Breast epithelium (tissue), 4 donors: ENCODE measurements at regions not wholly inside any gene's neighbourhood (a gene's known extent, or its start where the extent isn't known, plus 50 kb on each side); places are given as distances from the start of the nearest gene placed in this dataset.

Experiments used
- DNase-seq, 2 donors: peaks; one replicate each; pipeline ENCODE4 v3.0.0-alpha.2; 2019; ENCODE audit warnings: low spot score in 2 of 2
- H3K27ac ChIP-seq, 2 donors: fragments of 200-600 bp; sonication (generic) in 1 of 2; one replicate each; pipeline ENCODE4 v1.5.1; 2016 to 2019; ENCODE audit warnings: mild to moderate bottlenecking in 1 of 2
- H3K27me3 ChIP-seq, 2 donors: fragments of 200-600 bp; sonication (generic) in 1 of 2; one replicate each; pipeline versions ENCODE4 v1.5.1 to v1.6.0; 2017 to 2019; ENCODE audit warnings: control low read depth in 1 of 2, mild to moderate bottlenecking in 1 of 2
- H3K36me3 ChIP-seq: fragments of 200-600 bp; one replicate; pipeline ENCODE4 v1.5.1; 2019
- H3K4me1 ChIP-seq, 2 donors: fragments of 200-600 bp; sonication (generic); one replicate each; pipeline ENCODE4 v1.5.1; 2016 to 2019; ENCODE audit warnings: control low read depth in 1 of 2
- H3K4me3 ChIP-seq, 3 donors: fragments of 200-600 bp; sonication (generic); 1 replicate in 2 of 3; 2 replicates in 1 of 3; pipeline ENCODE4 v1.5.1; 2016 to 2019; ENCODE audit warnings: mild to moderate bottlenecking in 3 of 3, moderate library complexity in 2 of 3
- H3K9me3 ChIP-seq, 2 donors: fragments of 200-600 bp; sonication (generic) in 1 of 2; one replicate each; pipeline ENCODE4 v1.5.1; 2016 to 2019; ENCODE audit warnings: control low read depth in 1 of 2
- CTCF ChIP-seq, 3 donors: fragments of 450-650 bp; IDR thresholded peaks; one replicate each; pipeline ENCODE4 v1.5.1; 2016 to 2017; ENCODE audit warnings: antibody characterized with exemption in 3 of 3, mild to moderate bottlenecking in 3 of 3, moderate library complexity in 3 of 3
- POLR2A ChIP-seq: fragments of 450-650 bp; IDR thresholded peaks from one replicate; pipeline ENCODE4 v1.6.1; 2016; ENCODE audit warnings: antibody characterized with exemption, mild to moderate bottlenecking, moderate library complexity
- POLR2AphosphoS5 ChIP-seq, 3 donors: sonication (generic); formaldehyde crosslinking; IDR thresholded peaks; one replicate each; pipeline ENCODE4 v1.6.1; 2017; ENCODE audit warnings: antibody characterized with exemption in 3 of 3
- intact Hi-C: fragments of 100-400 bp; cut with DNase I; formaldehyde crosslinking; loops from one replicate; pipeline ENCODE4 v1.15.1; 2023; ENCODE audit warnings: low total_unique reads

- H3K9me3 ChIP-seq, result no peaks in the 10 kb centered on the region
- no peaks in the 10 kb centered on the region for H3K36me3 ChIP-seq
- no peaks in the 10 kb centered on the region for H3K4me1 ChIP-seq
- intact Hi-C loops, result no loop called here
- H3K27me3 ChIP-seq, result no peaks in the 10 kb centered on the region
- DNase-seq, result no peak
- no peak overlapping the region for H3K27ac ChIP-seq
- TF ChIP-seq POLR2AphosphoS5 (IDR thresholded peaks at IDR 0.05) (no peak), POLR2A (no peak), CTCF (IDR thresholded peaks at IDR 0.05) (no peak)
- H3K4me3 ChIP-seq, result no peak overlapping the region
These were observed 394.2 kb downstream of the MLLT3 start for GRCh38 chr9:20228096-20228495.

- no peak overlapping the region for H3K27ac ChIP-seq
- H3K36me3 ChIP-seq, result no peaks in the 10 kb centered on the region
- H3K9me3 ChIP-seq, result no peaks in the 10 kb centered on the region
- intact Hi-C loops, result no loop called here
- no peak for TF ChIP-seq CTCF (IDR thresholded peaks at IDR 0.05)
- TF ChIP-seq POLR2A, result no peak
- no peak for TF ChIP-seq POLR2AphosphoS5 (IDR thresholded peaks at IDR 0.05)
- no peak overlapping the region for H3K4me3 ChIP-seq
- no peak for DNase-seq
- no peaks in the 10 kb centered on the region for H3K4me1 ChIP-seq
- no peaks in the 10 kb centered on the region for H3K27me3 ChIP-seq
These were observed 395.0 kb downstream of the MLLT3 start for GRCh38 chr9:20227166-20227874.

GRCh38 chr9:20226345-20226744 lies 396.0 kb downstream of the MLLT3 start:
- no peak overlapping the region for H3K4me3 ChIP-seq
- H3K4me1 ChIP-seq, result no peaks in the 10 kb centered on the region
- H3K36me3 ChIP-seq, result no peaks in the 10 kb centered on the region
- H3K27me3 ChIP-seq, result no peaks in the 10 kb centered on the region
- intact Hi-C loops, result no loop called here
- H3K9me3 ChIP-seq, result no peaks in the 10 kb centered on the region
- no peak for TF ChIP-seq POLR2A
- no peak for TF ChIP-seq CTCF (IDR thresholded peaks at IDR 0.05)
- H3K27ac ChIP-seq, result no peak overlapping the region
- no peak for DNase-seq

GRCh38 chr9:20225826-20226225 lies 396.5 kb downstream of the MLLT3 start:
- no peak overlapping the region for H3K4me3 ChIP-seq
- H3K27me3 ChIP-seq, result no peaks in the 10 kb centered on the region
- no peaks in the 10 kb centered on the region for H3K9me3 ChIP-seq
- H3K36me3 ChIP-seq, result no peaks in the 10 kb centered on the region
- no peak overlapping the region for H3K27ac ChIP-seq
- no peaks in the 10 kb centered on the region for H3K4me1 ChIP-seq
- no peak for TF ChIP-seq POLR2AphosphoS5 (IDR thresholded peaks at IDR 0.05)
- no peak for TF ChIP-seq CTCF (IDR thresholded peaks at IDR 0.05)
- no peak for TF ChIP-seq POLR2A
- intact Hi-C loops, result no loop called here
- no peak for DNase-seq

GRCh38 chr9:20224756-20225155 lies 397.5 kb downstream of the MLLT3 start:
- H3K27ac ChIP-seq, result no peak overlapping the region
- no peak for DNase-seq
- no peak for TF ChIP-seq POLR2AphosphoS5 (IDR thresholded peaks at IDR 0.05)
- no peak for TF ChIP-seq CTCF (IDR thresholded peaks at IDR 0.05)
- no peak for TF ChIP-seq POLR2A
- no peaks in the 10 kb centered on the region for H3K27me3 ChIP-seq
- no peak overlapping the region for H3K4me3 ChIP-seq
- intact Hi-C loops, result no loop called here
- H3K4me1 ChIP-seq, result no peaks in the 10 kb centered on the region
- H3K9me3 ChIP-seq, result no peaks in the 10 kb centered on the region
- no peaks in the 10 kb centered on the region for H3K36me3 ChIP-seq
